IMR-90 (cell line): ENCODE measurements at regions not wholly inside any gene's neighbourhood (a gene's known extent, or its start where the extent isn't known, plus 50 kb on each side); places are given as distances from the start of the nearest gene placed in this dataset.

Source experiments
- ATAC-seq: fragments of 200-7000 bp; cut with Tn5 transposase; 2 replicates; pipeline ENCODE4 v1.9.1; 2020; ENCODE audit warnings: low read depth, mild to moderate bottlenecking, moderate library complexity
- BruUV-seq: library from RNA; stranded (reverse); fragments of 400-500 nt; replicated peaks from 2 replicates; lab custom pipeline; 2021; lab: Mats Ljungman, UMichigan
- CTCF ChIA-PET: fragments of 300-600 bp; formaldehyde crosslinking; extraction: SDS; loops from one replicate; lab custom pipeline; 2021; ENCODE audit warnings: antibody characterized with exemption; lab: Yijun Ruan, JAX
- POLR2A ChIA-PET: fragments of 300-600 bp; sonication (Branson Sonifier 250); formaldehyde crosslinking; loops from one replicate; lab custom pipeline; 2022; ENCODE audit warnings: antibody characterized with exemption; ENCODE audit not compliant: unreplicated experiment; lab: Charles Lee
- DNase-seq: peaks from one replicate; pipeline ENCODE4 v3.0.0; 2013
- H2AFZ ChIP-seq: replicated peaks from 2 replicates; pipeline ENCODE3; 2013; ENCODE audit warnings: low read length, mild to moderate bottlenecking; ENCODE audit not compliant: poor library complexity
- H2AK5ac ChIP-seq: 2 replicates; pipeline ENCODE4 v1.6.1; 2013; ENCODE audit warnings: low read depth, low read length, inconsistent platforms
- H2AK9ac ChIP-seq: replicated peaks from 2 replicates; pipeline ENCODE3; 2013; ENCODE audit warnings: mild to moderate bottlenecking, low read depth, low read length, moderate library complexity; ENCODE audit not compliant: poor library complexity
- H2BK120ac ChIP-seq: 2 replicates; pipeline ENCODE4 v1.6.1; 2013; ENCODE audit warnings: low read depth, low read length, inconsistent platforms
- H2BK15ac ChIP-seq: 3 replicates; pipeline ENCODE4 v1.6.1; 2013; ENCODE audit warnings: low read depth, low read length, inconsistent platforms
- H2BK20ac ChIP-seq: 2 replicates; pipeline ENCODE4 v1.6.1; 2013; ENCODE audit warnings: low read depth, mild to moderate bottlenecking, inconsistent platforms, low read length, moderate library complexity
- H2BK5ac ChIP-seq: 2 replicates; pipeline ENCODE4 v1.6.1; 2013; ENCODE audit warnings: mild to moderate bottlenecking, low read depth, low read length, inconsistent platforms; ENCODE audit not compliant: poor library complexity, severe bottlenecking
- H3K14ac ChIP-seq: replicated peaks from 2 replicates; pipeline ENCODE4 v1.6.1; 2013; ENCODE audit warnings: low read depth, low read length, inconsistent platforms
- H3K18ac ChIP-seq: 2 replicates; pipeline ENCODE4 v1.6.1; 2013; ENCODE audit warnings: low read depth, low read length, control low read depth
- H3K23ac ChIP-seq: 2 replicates; pipeline ENCODE4 v1.6.1; 2013; ENCODE audit warnings: low read depth, low read length, inconsistent platforms
- H3K27ac ChIP-seq: 2 replicates; pipeline ENCODE4 v1.5.1; 2013; ENCODE audit warnings: mild to moderate bottlenecking, control low read depth, low read length; ENCODE audit not compliant: insufficient read depth
- H3K27me3 ChIP-seq: 2 replicates; pipeline ENCODE4 v1.6.1; 2013; ENCODE audit warnings: low read length; ENCODE audit not compliant: control insufficient read depth, insufficient read depth
- H3K36me3 ChIP-seq: 2 replicates; pipeline ENCODE4 v1.6.1; 2013; ENCODE audit warnings: low read length, mixed read lengths; ENCODE audit not compliant: control insufficient read depth, insufficient read depth
- H3K4ac ChIP-seq: 2 replicates; pipeline ENCODE4 v1.6.1; 2013; ENCODE audit warnings: low read depth, low read length, inconsistent platforms
- H3K4me1 ChIP-seq: 2 replicates; pipeline ENCODE4 v1.6.1; 2013; ENCODE audit warnings: low read length, mixed read lengths; ENCODE audit not compliant: control insufficient read depth, insufficient read depth
- H3K4me2 ChIP-seq: 2 replicates; pipeline ENCODE4 v1.6.1; 2013; ENCODE audit warnings: low read depth, mild to moderate bottlenecking, control low read depth, low read length, moderate library complexity
- H3K4me3 ChIP-seq: 2 replicates; pipeline ENCODE4 v1.5.1; 2013; ENCODE audit warnings: low read depth, mild to moderate bottlenecking, control low read depth, low read length, moderate library complexity; ENCODE audit not compliant: insufficient read depth
- H3K56ac ChIP-seq: 2 replicates; pipeline ENCODE4 v1.6.1; 2013; ENCODE audit warnings: low read length, inconsistent platforms; ENCODE audit not compliant: insufficient read depth; ENCODE audit errors: extremely low read depth
- H3K79me1 ChIP-seq, 2 experiments: 2 replicates each; pipeline ENCODE4 v1.6.1; 2013; ENCODE audit warnings: low read length in 2 of 2, inconsistent platforms in 1 of 2, low read depth in 1 of 2
- H3K9ac ChIP-seq: 2 replicates; pipeline ENCODE4 v1.6.1; 2013; ENCODE audit warnings: low read depth, low read length, control low read depth
- H3K9me1 ChIP-seq: 2 replicates; pipeline ENCODE4 v1.6.1; 2013; ENCODE audit warnings: low read length, inconsistent platforms; ENCODE audit not compliant: insufficient read depth
- H3K9me3 ChIP-seq: 2 replicates; pipeline ENCODE4 v1.6.1; 2013; ENCODE audit warnings: low read length; ENCODE audit not compliant: control insufficient read depth, insufficient read depth
- H4K20me1 ChIP-seq: 2 replicates; pipeline ENCODE4 v1.6.1; 2013; ENCODE audit warnings: low read length, inconsistent platforms; ENCODE audit not compliant: insufficient read depth
- H4K5ac ChIP-seq: 2 replicates; pipeline ENCODE4 v1.6.1; 2013; ENCODE audit warnings: mild to moderate bottlenecking, low read depth, low read length, control low read depth
- H4K8ac ChIP-seq, 2 experiments: 2 replicates each; pipeline ENCODE4 v1.6.1; 2013; ENCODE audit warnings: low read depth in 2 of 2, low read length in 2 of 2, control low read depth in 1 of 2, inconsistent platforms in 1 of 2
- H4K91ac ChIP-seq: 2 replicates; pipeline ENCODE4 v1.6.1; 2013; ENCODE audit warnings: low read depth, low read length, inconsistent platforms; ENCODE audit not compliant: insufficient read depth
- CEBPB ChIP-seq: IDR thresholded peaks from 2 replicates; pipeline ENCODE4 v1.6.1; 2012; ENCODE audit warnings: low read depth, low read length, improper control_type of control experiment
- CHD1 ChIP-seq: IDR thresholded peaks from 2 replicates; pipeline ENCODE4 v1.6.1; 2012; ENCODE audit warnings: low read depth, low read length, improper control_type of control experiment
- FOS ChIP-seq: fragments of 150-350 bp; IDR thresholded peaks from 2 replicates; pipeline ENCODE4 v1.6.1; 2016; ENCODE audit warnings: low read depth, low read length
- MAZ ChIP-seq: IDR thresholded peaks from 2 replicates; pipeline ENCODE4 v1.6.1; 2012; ENCODE audit warnings: low read depth, mild to moderate bottlenecking, low read length, improper control_type of control experiment, moderate library complexity, borderline replicate concordance
- MXI1 ChIP-seq: IDR thresholded peaks from 2 replicates; pipeline ENCODE4 v1.6.1; 2012; ENCODE audit warnings: low read depth, mild to moderate bottlenecking, low read length, moderate library complexity, borderline replicate concordance
- RAD21 ChIP-seq: IDR thresholded peaks from 2 replicates; pipeline ENCODE4 v1.6.1; 2012; ENCODE audit warnings: low read length, improper control_type of control experiment
- SMC3 ChIP-seq: fragments of 150-350 bp; IDR thresholded peaks from 2 replicates; pipeline ENCODE4 v1.6.1; 2016; ENCODE audit warnings: low read depth, mild to moderate bottlenecking, antibody characterized with exemption, low read length, moderate library complexity
- USF2 ChIP-seq: fragments of 150-350 bp; IDR thresholded peaks from 2 replicates; pipeline ENCODE4 v1.6.1; 2017; ENCODE audit warnings: mild to moderate bottlenecking, antibody characterized with exemption, low read length, low read depth
- WGBS, 2 experiments: methylation state at CpG; one replicate each; pipeline versions ENCODE4 v1.1.5 to v1.1.7; 2013; ENCODE audit warnings: missing lambda C conversion rate in 2 of 2; ENCODE audit not compliant: insufficient read length in 1 of 2; ENCODE audit errors: extremely low coverage in 2 of 2; 5-methylcytosine and 5-hydroxymethylcytosine counted together
- dilution Hi-C: fragments of 300-500 bp; cut with HindIII; formaldehyde crosslinking; loops from one replicate; pipeline ENCODE4 v1.14.3; 2018; ENCODE audit warnings: low sequenced_read_pairs; ENCODE audit not compliant: unreplicated experiment
- in situ Hi-C: fragments of 300-500 bp; cut with MboI; formaldehyde crosslinking; loops from 3 replicates; pipeline ENCODE4 v1.14.3; 2019; ENCODE audit warnings: low sequenced_read_pairs, inconsistent platforms, mixed read lengths
- intact Hi-C: fragments of 100-400 bp; cut with micrococcal nuclease; formaldehyde crosslinking; loops from 2 replicates; pipeline ENCODE4 v1.10.0; 2022

- Histone ChIP-seq H2BK20ac (no peak overlapping the region), H3K4me2 (no peak overlapping the region), H3K27me3 (no peaks in the 10 kb centered on the region), H3K4me1 (peaks cover 12% of the 10 kb centered on the region), H3K14ac (no peak overlapping the region), H4K8ac (no peak overlapping the region), H2BK15ac (no peak overlapping the region), H2BK5ac (no peak overlapping the region), H3K9me3 (no peaks in the 10 kb centered on the region), H3K9me1 (peaks cover 22% of the 10 kb centered on the region), H3K18ac (no peak overlapping the region), H2AK5ac (no peak overlapping the region; the same call in 1 of the 2 replicates), H3K23ac (no peak overlapping the region), H4K20me1 (peaks cover 6% of the 10 kb centered on the region; the same call in 1 of the 2 replicates), H3K56ac (no peak overlapping the region), H3K4me3 (no peak overlapping the region), H3K27ac (no peak overlapping the region), H4K91ac (no peak overlapping the region), H3K9ac (no peak overlapping the region), H2AFZ (no peak overlapping the region), H4K5ac (no peak overlapping the region), H2BK120ac (peak overlapping the region; percentile 20; the same call in 1 of the 2 replicates), H3K79me1 (peaks cover 33 to 65% of the 10 kb centered on the region in 2 experiments), H3K36me3 (peaks cover 40% of the 10 kb centered on the region), H2AK9ac (no peak overlapping the region), H3K4ac (no peak overlapping the region)
- ChIA-PET CTCF (no interaction called here), POLR2A (no interaction called here)
- ATAC-seq = no peak
- intact Hi-C loops (no loop called here), in situ Hi-C loops (no loop called here), dilution Hi-C loops (no loop called here)
- BruUV-seq = no TSS peak
- DNase-seq = no peak
- no CpG with 5 or more reads among the region's 6 CpGs for WGBS, 2 experiments
- TF ChIP-seq MAZ = no peak
- no peak for TF ChIP-seq FOS
- no peak for TF ChIP-seq MXI1
- no peak for TF ChIP-seq USF2
- no peak for TF ChIP-seq RAD21
- no peak for TF ChIP-seq CEBPB
- no peak for TF ChIP-seq SMC3
- no peak for TF ChIP-seq CHD1
Observed at GRCh38 chr20:19962958-19963357, 54.2 kb upstream of the NAA20 start.
